ENCODE measurements at regions not wholly inside any gene's neighbourhood (a gene's known extent, or its start where the extent isn't known, plus 50 kb on each side); places are given as distances from the start of the nearest gene placed in this dataset.

GRCh38 chr11:111194860-111195568 is 50.5 kb upstream of the POU2AF2 start:
- Histone ChIP-seq H3K4me3 (ENCODE audit: low read depth in 1 of 2, low read length in 2 of 2) (no peak overlapping the region), H3K9ac (ENCODE audit: low read depth in 1 of 2, low read length in 2 of 2) (no peak overlapping the region), H3K4me1 (ENCODE audit: control insufficient read depth in 1 of 2, insufficient read depth in 2 of 2, low read length in 2 of 2) (no peaks in the 10 kb centered on the region), H3K36me3 (ENCODE audit: control insufficient read depth in 1 of 2, insufficient read depth in 2 of 2, low read length in 2 of 2) (no peaks in the 10 kb centered on the region), H3K27me3 (ENCODE audit: control insufficient read depth in 1 of 2, insufficient read depth in 2 of 2, low read length in 2 of 2) (no peaks in the 10 kb centered on the region), H3K27ac (ENCODE audit: low read depth, low read length) (no peak overlapping the region), H3K9me3 (ENCODE audit: control insufficient read depth in 1 of 2, low read length in 2 of 2) (no peaks in the 10 kb centered on the region)

- no peaks in the 10 kb centered on the region for H3K4me1 ChIP-seq (ENCODE audit: control insufficient read depth in 1 of 2, insufficient read depth in 2 of 2, low read length in 2 of 2)
- H3K27me3 ChIP-seq (ENCODE audit: control insufficient read depth in 1 of 2, insufficient read depth in 2 of 2, low read length in 2 of 2), result no peaks in the 10 kb centered on the region
- no peak overlapping the region for H3K9ac ChIP-seq (ENCODE audit: low read depth in 1 of 2, low read length in 2 of 2)
- no peak overlapping the region for H3K4me3 ChIP-seq (ENCODE audit: low read depth in 1 of 2, low read length in 2 of 2)
- H3K9me3 ChIP-seq (ENCODE audit: control insufficient read depth in 1 of 2, low read length in 2 of 2), result no peaks in the 10 kb centered on the region
- no peak overlapping the region for H3K27ac ChIP-seq (ENCODE audit: low read depth, low read length)
- H3K36me3 ChIP-seq (ENCODE audit: control insufficient read depth in 1 of 2, insufficient read depth in 2 of 2, low read length in 2 of 2), result no peaks in the 10 kb centered on the region
Observed at GRCh38 chr11:111193924-111194490, 51.5 kb upstream of the POU2AF2 start.

DNA sequence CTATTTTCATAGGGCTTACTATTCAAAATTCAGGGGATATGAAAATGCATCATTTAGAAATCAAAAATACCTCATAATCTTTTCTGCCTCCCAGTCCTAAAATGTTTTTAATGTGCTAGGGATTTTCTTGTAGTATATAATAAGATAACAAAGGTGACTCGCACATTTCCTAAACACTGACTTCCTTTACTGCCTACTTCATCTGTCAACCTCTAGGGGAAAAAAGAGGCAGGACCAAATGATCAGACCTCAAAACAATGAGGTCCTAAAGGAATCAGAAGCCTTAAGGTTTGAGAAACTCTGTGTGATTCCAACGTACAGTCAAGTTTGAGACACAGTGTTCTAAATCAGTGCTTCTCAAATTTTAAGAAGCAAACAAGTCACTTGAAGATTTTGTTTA is 56.1 kb upstream of the POU2AF2 start:
- H3K9ac ChIP-seq (ENCODE audit: low read depth in 1 of 2, low read length in 2 of 2), result no peak overlapping the region
- H3K4me3 ChIP-seq (ENCODE audit: low read depth in 1 of 2, low read length in 2 of 2), result no peak overlapping the region
- H3K9me3 ChIP-seq (ENCODE audit: control insufficient read depth in 1 of 2, low read length in 2 of 2), result no peaks in the 10 kb centered on the region
- no peaks in the 10 kb centered on the region for H3K27me3 ChIP-seq (ENCODE audit: control insufficient read depth in 1 of 2, insufficient read depth in 2 of 2, low read length in 2 of 2)
- no peak overlapping the region for H3K27ac ChIP-seq (ENCODE audit: low read depth, low read length)
- H3K4me1 ChIP-seq (ENCODE audit: control insufficient read depth in 1 of 2, insufficient read depth in 2 of 2, low read length in 2 of 2), result no peaks in the 10 kb centered on the region
- H3K36me3 ChIP-seq (ENCODE audit: control insufficient read depth in 1 of 2, insufficient read depth in 2 of 2, low read length in 2 of 2), result no peaks in the 10 kb centered on the region

GRCh38 chr11:111186308-111186915 is 59.1 kb upstream of the POU2AF2 start:
- Histone ChIP-seq H3K9me3 (ENCODE audit: control insufficient read depth in 1 of 2, low read length in 2 of 2) (no peaks in the 10 kb centered on the region), H3K9ac (ENCODE audit: low read depth in 1 of 2, low read length in 2 of 2) (no peak overlapping the region), H3K27ac (ENCODE audit: low read depth, low read length) (no peak overlapping the region), H3K4me3 (ENCODE audit: low read depth in 1 of 2, low read length in 2 of 2) (no peak overlapping the region), H3K4me1 (ENCODE audit: control insufficient read depth in 1 of 2, insufficient read depth in 2 of 2, low read length in 2 of 2) (no peaks in the 10 kb centered on the region), H3K36me3 (ENCODE audit: control insufficient read depth in 1 of 2, insufficient read depth in 2 of 2, low read length in 2 of 2) (no peaks in the 10 kb centered on the region), H3K27me3 (ENCODE audit: control insufficient read depth in 1 of 2, insufficient read depth in 2 of 2, low read length in 2 of 2) (no peaks in the 10 kb centered on the region)

- no peaks in the 10 kb centered on the region for H3K9me3 ChIP-seq (ENCODE audit: control insufficient read depth in 1 of 2, low read length in 2 of 2)
- no peaks in the 10 kb centered on the region for H3K36me3 ChIP-seq (ENCODE audit: control insufficient read depth in 1 of 2, insufficient read depth in 2 of 2, low read length in 2 of 2)
- H3K27ac ChIP-seq (ENCODE audit: low read depth, low read length), result no peak overlapping the region
- H3K4me3 ChIP-seq (ENCODE audit: low read depth in 1 of 2, low read length in 2 of 2), result no peak overlapping the region
- no peaks in the 10 kb centered on the region for H3K4me1 ChIP-seq (ENCODE audit: control insufficient read depth in 1 of 2, insufficient read depth in 2 of 2, low read length in 2 of 2)
- no peak overlapping the region for H3K9ac ChIP-seq (ENCODE audit: low read depth in 1 of 2, low read length in 2 of 2)
- H3K27me3 ChIP-seq (ENCODE audit: control insufficient read depth in 1 of 2, insufficient read depth in 2 of 2, low read length in 2 of 2), result no peaks in the 10 kb centered on the region
Observed at GRCh38 chr11:111185266-111185665, 60.3 kb upstream of the POU2AF2 start.

GRCh38 chr11:111183706-111184105 is 61.8 kb upstream of the POU2AF2 start:
- no peaks in the 10 kb centered on the region for H3K36me3 ChIP-seq (ENCODE audit: control insufficient read depth in 1 of 2, insufficient read depth in 2 of 2, low read length in 2 of 2)
- no peaks in the 10 kb centered on the region for H3K9me3 ChIP-seq (ENCODE audit: control insufficient read depth in 1 of 2, low read length in 2 of 2)
- no peak overlapping the region for H3K27ac ChIP-seq (ENCODE audit: low read depth, low read length)
- no peaks in the 10 kb centered on the region for H3K27me3 ChIP-seq (ENCODE audit: control insufficient read depth in 1 of 2, insufficient read depth in 2 of 2, low read length in 2 of 2)
- no peak overlapping the region for H3K4me3 ChIP-seq (ENCODE audit: low read depth in 1 of 2, low read length in 2 of 2)
- H3K4me1 ChIP-seq (ENCODE audit: control insufficient read depth in 1 of 2, insufficient read depth in 2 of 2, low read length in 2 of 2), result no peaks in the 10 kb centered on the region
- H3K9ac ChIP-seq (ENCODE audit: low read depth in 1 of 2, low read length in 2 of 2), result no peak overlapping the region

GRCh38 chr11:111179184-111179910 is 66.2 kb upstream of the POU2AF2 start:
- Histone ChIP-seq H3K36me3 (ENCODE audit: control insufficient read depth in 1 of 2, insufficient read depth in 2 of 2, low read length in 2 of 2) (no peaks in the 10 kb centered on the region), H3K4me1 (ENCODE audit: control insufficient read depth in 1 of 2, insufficient read depth in 2 of 2, low read length in 2 of 2) (no peaks in the 10 kb centered on the region), H3K9ac (ENCODE audit: low read depth in 1 of 2, low read length in 2 of 2) (no peak overlapping the region), H3K27me3 (ENCODE audit: control insufficient read depth in 1 of 2, insufficient read depth in 2 of 2, low read length in 2 of 2) (no peaks in the 10 kb centered on the region), H3K4me3 (ENCODE audit: low read depth in 1 of 2, low read length in 2 of 2) (no peak overlapping the region), H3K9me3 (ENCODE audit: control insufficient read depth in 1 of 2, low read length in 2 of 2) (no peaks in the 10 kb centered on the region), H3K27ac (ENCODE audit: low read depth, low read length) (no peak overlapping the region)

- Histone ChIP-seq H3K4me1 (ENCODE audit: control insufficient read depth in 1 of 2, insufficient read depth in 2 of 2, low read length in 2 of 2) (no peaks in the 10 kb centered on the region), H3K9me3 (ENCODE audit: control insufficient read depth in 1 of 2, low read length in 2 of 2) (no peaks in the 10 kb centered on the region)
Observed at GRCh38 chr11:111177037-111177871, 68.3 kb upstream of the POU2AF2 start.

GRCh38 chr11:111176603-111177002 is 68.9 kb upstream of the POU2AF2 start:
- no peak overlapping the region for H3K27ac ChIP-seq (ENCODE audit: low read depth, low read length)
- H3K27me3 ChIP-seq (ENCODE audit: control insufficient read depth in 1 of 2, insufficient read depth in 2 of 2, low read length in 2 of 2), result no peaks in the 10 kb centered on the region
- no peaks in the 10 kb centered on the region for H3K9me3 ChIP-seq (ENCODE audit: control insufficient read depth in 1 of 2, low read length in 2 of 2)
- no peaks in the 10 kb centered on the region for H3K4me1 ChIP-seq (ENCODE audit: control insufficient read depth in 1 of 2, insufficient read depth in 2 of 2, low read length in 2 of 2)
- no peak overlapping the region for H3K4me3 ChIP-seq (ENCODE audit: low read depth in 1 of 2, low read length in 2 of 2)
- no peak overlapping the region for H3K9ac ChIP-seq (ENCODE audit: low read depth in 1 of 2, low read length in 2 of 2)
- no peaks in the 10 kb centered on the region for H3K36me3 ChIP-seq (ENCODE audit: control insufficient read depth in 1 of 2, insufficient read depth in 2 of 2, low read length in 2 of 2)

More at GRCh38 chr11:111177037-111177871, 68.3 kb upstream of the POU2AF2 start:
- no peaks in the 10 kb centered on the region for H3K36me3 ChIP-seq (ENCODE audit: control insufficient read depth in 1 of 2, insufficient read depth in 2 of 2, low read length in 2 of 2)
- H3K27ac ChIP-seq (ENCODE audit: low read depth, low read length), result no peak overlapping the region
- no peak overlapping the region for H3K4me3 ChIP-seq (ENCODE audit: low read depth in 1 of 2, low read length in 2 of 2)
- no peak overlapping the region for H3K9ac ChIP-seq (ENCODE audit: low read depth in 1 of 2, low read length in 2 of 2)
- no peaks in the 10 kb centered on the region for H3K27me3 ChIP-seq (ENCODE audit: control insufficient read depth in 1 of 2, insufficient read depth in 2 of 2, low read length in 2 of 2)
